GM19395 (cell line): ENCODE measurements at regions not wholly inside any gene's neighbourhood (a gene's known extent, or its start where the extent isn't known, plus 50 kb on each side); places are given as distances from the start of the nearest gene placed in this dataset.
A peak's percentile ranks its signal among the peaks of the same experiment; 100 is the strongest.
"Not testable (repeated sequence)": the region's sequence is repeated elsewhere in the genome, so short reads cannot be mapped to it uniquely, and the experiment has no call there.

Experiments used
- ATAC-seq: cut with Tn5 transposase; IDR thresholded peaks from one replicate; pipeline ENCODE4 v1.9.1; 2021; ENCODE audit warnings: mild to moderate bottlenecking, moderate library complexity; ENCODE audit not compliant: unreplicated experiment

DNA sequence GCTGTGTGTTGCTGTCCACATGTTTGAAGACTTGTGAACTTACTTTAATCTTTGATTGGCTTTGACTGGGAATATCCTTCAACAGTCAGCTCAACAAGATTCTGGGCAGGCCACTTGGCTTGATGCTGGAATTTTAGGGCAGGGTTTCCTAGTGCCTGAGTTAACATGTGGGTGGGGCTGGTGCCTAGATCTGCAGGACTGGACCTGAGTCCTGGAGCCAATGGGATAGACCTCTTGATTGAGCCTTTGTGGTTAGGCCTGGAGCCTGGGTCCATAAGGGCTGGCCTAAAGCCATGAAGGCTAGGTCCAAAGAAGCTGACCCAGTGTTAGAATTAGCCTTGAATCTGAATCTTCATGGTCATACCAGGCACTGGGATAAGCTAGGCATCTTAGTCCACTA lies 757.1 kb upstream of the ADGRL3 start:
- ATAC-seq: no peak

DNA sequence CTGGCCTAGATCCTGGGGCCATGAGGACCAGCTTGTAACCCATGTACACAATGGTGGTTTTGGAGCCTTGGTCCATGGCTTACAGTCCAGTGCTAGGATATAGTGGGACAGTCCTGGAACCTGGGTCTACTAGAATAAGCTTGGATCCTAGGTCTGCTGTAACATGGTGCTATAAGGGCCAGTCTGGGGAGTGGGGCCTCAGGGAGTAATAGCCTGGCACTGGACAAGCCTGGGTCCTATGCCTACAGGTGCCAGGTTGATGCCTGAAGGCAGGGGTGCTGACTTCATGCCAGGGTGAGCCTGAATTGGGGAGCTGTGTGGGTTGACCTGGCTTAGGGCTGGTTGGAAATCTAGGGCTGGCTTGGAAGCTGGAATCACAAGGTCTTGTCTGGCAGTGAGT lies 756.3 kb upstream of the ADGRL3 start:
- no peak for ATAC-seq

DNA sequence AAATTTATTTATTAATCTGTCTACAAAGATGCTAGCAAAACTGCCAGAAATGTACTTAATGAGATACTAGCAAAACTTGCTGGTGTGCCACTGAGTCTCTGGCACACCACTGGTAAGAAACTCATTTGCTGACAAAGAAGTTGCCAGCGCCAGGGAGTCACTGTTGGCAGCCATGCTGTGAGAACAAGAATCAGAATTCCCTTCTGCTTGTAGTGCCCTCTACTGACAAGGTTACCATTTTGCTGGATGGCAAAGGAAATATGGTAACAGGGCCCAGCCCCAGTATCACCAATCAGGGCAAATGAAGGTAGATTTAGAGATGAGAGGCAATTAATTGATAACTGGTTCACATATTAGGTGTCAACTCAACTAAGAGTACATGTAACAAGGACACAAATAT lies 750.1 kb upstream of the ADGRL3 start:
- ATAC-seq: no peak

DNA sequence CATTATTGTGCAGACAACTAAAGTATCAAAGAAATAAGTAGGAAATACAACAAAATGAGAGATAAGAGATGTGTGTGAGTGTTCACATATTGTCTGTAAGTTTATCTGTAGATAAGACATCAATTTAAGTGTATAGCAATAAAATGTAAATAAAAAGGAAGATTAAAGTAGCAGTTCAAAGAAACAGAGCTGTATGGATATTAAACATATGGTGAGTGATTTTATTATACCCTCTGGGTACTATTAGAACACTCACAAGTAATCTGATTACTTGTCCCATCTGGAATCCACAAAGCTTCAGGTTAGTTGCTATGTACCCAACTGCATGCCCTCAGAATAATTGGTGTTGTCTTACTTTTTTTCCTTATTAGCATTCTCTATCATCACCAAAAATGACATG lies 747.9 kb upstream of the ADGRL3 start:
- no peak for ATAC-seq

DNA sequence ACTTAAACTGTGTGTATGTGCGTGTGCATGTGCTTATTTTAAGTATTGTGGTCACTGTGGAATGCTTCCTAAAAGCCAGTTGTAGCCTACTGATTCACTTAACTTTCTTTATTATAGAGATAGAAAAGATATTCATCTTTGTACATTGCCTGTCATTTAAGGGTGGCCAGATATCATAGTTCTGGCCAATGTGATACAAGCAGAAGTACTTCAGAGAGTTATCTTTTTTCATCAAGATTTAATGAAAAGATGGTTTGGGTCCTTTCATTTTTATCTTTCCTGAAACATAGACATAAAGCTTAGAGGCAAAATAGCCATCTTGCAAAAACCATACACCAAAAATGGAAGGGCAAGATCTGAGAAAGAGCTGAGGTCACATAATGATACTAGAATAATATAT lies 744.7 kb upstream of the ADGRL3 start:
- ATAC-seq: no peak

DNA sequence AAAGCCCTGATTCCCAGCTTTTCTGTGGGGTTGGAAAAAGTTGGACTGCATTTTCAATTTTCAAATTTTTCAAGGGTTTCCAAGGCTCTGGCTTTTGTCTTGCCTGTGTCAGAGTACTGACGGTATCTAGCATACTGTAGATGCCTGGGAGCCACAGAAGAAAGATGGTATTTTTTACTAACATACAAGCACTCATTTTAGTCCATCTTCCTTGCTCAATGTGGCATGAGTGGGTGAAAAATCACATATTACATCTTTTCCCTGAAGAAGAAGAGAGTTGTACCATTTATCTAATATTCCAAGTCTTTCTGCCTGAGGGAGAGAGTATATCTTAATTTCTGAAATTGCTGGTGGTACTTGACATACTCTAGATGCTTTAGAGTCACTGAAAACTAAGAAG lies 738.6 kb upstream of the ADGRL3 start:
- no peak for ATAC-seq

DNA sequence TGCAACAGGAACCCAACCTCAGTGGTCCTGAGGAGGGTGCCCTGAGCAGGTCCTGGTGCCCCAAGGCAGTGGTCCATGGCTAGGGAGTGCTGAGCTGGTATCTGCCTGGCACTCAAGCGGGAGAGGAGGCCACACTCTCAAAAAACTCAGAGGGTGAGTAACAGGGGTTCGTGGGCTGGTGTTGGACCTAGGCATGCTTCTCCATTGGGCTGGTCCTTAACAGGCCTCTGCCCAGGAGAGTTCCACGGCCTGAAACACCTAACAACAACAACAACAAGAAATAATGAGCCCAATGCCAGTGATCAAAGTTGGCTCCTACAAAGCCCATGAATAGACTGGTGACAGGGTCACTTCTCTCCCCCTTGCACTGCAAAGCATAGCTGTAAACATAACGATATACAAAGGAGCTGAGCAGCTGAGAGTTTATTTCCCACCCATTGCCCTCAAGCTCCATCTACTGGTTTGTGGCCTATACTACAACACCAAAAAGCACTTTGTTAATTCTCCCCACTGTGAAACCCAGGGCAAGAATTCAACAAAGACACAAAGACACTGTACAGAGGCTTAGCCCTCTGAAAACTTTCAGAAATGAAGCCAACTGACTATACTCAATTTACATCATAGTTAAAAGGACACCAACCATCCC lies 736.1 kb upstream of the ADGRL3 start:
- ATAC-seq: peak; percentile 67

DNA sequence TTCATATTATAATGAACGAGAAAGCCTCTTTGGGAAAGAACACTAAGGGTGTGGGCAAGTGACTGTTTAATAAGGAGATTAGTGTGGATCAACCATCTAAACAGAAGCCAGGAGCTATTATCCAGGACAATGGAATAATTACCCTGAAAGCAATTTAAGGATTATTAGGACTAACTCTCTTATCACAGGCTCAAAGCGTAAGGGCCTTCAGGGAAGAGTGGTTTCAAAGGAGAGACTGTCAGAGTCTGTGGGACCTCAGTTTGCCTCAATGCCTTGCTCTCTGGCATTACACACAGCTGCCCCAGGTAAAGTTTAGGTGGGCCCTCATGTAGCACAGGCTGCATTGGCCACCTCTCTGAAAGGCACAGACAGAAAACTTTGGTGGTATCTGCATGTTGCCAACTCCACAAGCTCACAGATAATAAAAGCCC lies 717.2 kb upstream of the ADGRL3 start:
- no peak for ATAC-seq

DNA sequence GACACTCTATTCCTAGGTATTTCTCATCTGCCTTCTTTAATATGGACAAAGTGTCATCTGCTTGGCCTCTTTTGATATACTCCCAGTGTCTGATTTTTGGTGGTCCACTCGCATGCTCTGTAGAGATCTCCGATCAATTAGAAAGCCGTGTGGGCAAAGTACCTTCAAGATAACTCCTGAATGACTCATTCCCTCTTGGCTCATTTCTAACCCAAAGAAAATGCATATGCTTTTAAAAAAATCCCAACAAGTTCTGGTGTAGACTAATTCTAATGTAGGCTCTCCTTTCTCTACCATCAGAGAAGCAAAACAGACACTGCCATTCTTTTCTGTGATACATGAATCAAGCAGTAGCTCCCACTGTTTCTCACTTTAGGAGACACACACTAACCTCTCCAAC lies 714.9 kb upstream of the ADGRL3 start:
- no peak for ATAC-seq

DNA sequence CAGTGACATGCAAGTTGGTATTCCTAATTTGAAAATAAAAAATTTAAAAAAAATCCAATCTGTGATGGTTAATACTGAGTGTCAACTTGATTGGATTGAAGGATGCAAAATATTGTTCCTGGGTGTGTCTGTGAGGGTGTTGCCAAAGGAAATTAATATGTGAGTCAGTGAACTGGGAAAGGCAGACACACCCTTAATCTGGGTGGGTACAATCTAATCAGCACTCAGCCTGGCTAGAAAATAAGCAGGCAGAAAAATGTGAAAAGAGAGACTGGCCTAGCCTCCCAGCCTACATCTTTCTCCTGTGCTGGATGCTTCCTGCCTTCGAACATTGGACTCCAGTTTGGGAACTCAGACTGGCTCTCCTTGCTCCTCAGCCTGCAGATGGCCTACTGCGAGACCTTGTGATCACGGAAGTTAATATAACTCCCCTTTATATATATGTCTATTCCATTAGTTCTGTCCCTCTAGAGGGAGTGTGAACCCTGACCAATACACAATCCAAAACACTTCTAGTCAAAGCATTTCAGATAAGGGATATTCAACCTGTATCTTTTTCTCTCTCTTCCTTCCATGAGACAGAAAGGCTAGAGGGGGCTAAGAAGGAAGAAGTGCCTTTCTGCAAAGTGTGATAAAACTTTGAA lies 712.9 kb upstream of the ADGRL3 start:
- ATAC-seq: not testable (repeated sequence)

DNA sequence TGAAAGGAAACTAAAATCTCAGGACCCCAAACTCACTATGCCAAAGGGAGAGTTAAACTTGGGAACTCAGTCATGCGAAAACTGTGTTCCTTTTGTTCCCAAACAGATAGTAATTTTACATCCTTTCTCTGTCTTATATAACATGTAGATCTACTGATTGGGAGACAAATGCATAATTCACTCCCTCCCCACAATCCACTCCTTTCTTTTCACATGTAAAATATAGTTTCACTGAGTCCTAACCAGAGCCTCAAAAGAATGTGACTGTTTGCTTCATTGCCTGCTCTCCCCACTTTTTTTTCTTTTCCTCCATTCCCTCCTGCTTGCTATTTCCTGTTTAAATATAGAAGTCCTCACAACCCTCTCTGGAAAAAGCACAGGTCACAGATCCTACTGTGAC lies 699.3 kb upstream of the ADGRL3 start:
- no peak for ATAC-seq

DNA sequence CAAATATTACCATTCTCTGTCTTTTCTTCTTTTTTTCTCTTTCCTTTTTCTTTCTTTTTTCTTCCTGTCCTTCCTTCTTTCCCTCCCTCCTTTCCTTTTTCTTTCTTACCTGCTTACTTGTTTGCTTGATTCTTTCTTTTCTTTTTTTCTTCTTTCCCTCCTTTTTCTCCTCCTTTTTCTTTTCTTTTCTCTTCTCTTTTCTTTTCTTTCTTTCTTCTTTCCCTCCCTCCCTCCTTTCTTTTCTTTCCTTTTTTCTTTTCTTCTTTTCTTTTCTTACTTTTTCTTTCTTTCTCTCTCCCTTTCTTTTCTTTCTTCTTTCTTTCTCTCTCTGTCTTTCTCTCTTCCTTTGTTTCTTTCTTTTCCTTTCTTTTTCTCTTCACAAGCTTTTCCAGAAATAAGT lies 697.4 kb upstream of the ADGRL3 start:
- no peak for ATAC-seq

DNA sequence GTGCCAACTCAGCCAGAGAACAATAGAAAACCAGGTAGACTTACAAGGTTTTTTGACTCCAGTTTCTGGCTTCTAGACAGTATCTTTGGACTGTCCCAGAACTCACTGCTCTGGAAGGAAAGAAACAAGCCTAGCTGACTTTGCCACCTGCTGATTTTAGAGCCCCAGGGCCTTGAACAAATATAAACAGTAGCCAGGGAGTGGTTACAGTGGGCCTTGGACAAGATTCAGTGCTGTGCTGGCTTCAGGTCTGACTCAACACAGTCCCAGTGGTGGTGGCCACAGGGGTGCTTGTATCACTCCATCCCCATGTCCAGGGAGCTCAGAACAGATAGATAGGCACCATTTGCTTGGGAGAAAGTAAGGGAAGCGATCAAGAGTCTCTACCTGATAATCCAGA lies 694.1 kb upstream of the ADGRL3 start:
- ATAC-seq: no peak

DNA sequence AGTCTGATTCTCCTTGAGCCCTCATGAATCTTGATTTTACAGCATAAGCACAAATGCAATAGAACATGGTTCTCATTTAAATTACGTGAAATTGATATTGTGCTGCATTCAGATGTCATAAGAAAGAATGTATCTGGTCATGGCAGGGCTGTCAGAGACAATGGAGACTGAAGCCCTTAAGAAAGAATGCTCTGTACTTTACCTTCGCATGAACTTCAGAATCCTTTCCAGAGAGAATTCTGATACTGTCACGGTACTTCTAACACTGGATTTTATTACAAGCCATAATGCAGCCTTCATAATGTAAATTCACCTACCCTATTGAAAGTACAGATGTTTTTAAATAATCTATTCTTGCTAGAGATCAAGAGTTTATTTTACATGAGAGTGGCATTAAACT lies 677.9 kb upstream of the ADGRL3 start:
- ATAC-seq: no peak

DNA sequence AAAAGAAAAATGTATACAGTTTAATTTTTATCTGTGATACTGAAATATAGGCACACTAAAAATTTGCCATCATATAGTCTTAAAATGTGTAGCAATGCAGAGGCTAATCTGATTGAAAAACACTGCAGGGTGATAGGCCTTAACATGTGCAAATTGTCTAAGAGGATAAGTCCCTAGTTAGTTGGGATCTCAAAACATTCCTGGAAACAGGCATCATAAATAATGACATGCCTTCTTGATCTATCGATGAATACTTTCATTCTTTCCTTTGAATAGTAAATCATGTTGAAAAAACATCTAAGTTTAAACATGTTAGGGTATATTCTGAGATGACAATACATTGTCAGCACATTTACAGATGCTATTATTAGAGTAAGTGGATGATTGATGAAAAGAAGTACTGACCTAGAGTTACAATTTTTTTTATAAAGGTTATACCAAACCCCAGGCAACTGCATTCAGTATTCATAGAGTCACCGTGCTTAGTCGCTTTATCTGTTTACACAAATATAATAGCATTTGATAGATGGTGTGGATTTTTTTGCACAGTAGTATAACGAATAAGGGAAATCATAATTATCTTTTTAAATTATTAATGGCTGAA lies 668.2 kb upstream of the ADGRL3 start:
- ATAC-seq: no peak

DNA sequence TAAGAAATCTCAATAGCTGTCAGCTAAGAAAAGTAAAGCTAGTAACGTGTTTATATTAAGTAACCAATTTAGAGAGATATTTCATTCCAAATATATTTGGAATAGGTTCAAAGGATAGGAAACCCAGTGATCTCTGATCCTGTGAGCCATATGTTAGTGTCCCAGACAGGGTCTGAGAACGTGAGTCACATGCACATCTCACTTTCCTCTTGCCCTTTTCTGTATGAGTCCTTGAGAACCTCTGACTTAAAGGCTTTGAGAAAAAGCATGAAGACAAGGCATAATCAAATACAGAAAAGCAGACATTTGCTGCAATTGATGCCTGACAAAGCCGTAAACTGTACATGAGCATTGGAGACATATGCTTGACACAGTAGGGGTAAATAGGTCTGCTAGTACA lies 655.1 kb upstream of the ADGRL3 start:
- no peak for ATAC-seq

DNA sequence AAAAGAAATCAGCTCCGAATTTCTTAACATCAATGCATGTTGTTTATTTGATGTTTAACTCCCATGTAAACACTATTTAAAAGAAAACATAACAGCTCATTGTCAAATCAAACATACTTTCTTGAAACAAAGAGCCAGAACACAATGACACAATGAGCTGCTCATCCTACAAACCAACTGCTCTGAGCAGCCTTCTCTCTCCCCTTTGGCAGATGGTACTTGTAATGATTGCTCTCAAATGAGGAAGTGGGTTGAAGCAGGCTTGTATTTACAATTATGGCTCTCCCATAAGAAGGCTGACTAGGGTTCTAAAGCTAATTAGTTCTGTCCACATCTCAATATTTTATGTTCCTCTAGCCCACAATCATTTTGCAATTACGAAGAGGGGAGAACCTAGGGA lies 637.8 kb upstream of the ADGRL3 start:
- ATAC-seq: no peak

DNA sequence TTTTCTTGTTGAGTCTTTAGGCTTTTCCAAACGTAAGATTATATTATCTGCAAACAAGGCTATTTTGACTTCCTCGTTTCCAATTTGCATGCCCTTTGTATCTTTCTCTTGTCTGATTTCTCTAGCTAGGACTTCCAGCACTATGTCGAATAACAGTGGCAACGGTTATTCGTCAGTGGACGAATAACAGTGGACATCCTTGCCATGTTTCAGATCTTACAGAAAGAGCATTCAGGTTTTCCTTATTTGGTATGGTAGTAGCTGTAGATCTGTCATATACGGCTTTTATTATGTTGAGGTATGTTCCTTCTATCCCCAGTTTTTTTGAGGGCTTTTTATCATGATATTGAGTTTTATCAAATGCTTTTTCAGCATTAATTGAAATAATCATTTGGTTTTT lies 634.6 kb upstream of the ADGRL3 start:
- no peak for ATAC-seq

DNA sequence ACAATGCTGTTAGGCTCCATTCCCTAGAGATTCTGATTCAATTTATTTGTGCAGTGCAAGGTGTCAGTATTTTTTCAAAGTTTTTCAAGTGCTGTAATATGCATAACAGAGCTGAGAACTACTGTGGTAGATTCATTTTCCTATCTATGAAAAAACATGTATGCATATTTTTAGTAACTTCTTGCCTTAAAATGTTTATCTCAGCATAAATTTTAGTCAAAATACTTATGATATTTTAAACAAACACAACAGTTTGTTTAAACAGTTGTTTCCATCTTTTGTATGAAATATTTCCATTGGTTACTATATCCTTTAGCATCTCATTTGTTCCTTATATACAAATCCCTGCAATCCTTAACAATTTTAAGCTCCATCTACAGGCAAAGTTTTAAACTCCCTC lies 624.8 kb upstream of the ADGRL3 start:
- ATAC-seq: no peak

DNA sequence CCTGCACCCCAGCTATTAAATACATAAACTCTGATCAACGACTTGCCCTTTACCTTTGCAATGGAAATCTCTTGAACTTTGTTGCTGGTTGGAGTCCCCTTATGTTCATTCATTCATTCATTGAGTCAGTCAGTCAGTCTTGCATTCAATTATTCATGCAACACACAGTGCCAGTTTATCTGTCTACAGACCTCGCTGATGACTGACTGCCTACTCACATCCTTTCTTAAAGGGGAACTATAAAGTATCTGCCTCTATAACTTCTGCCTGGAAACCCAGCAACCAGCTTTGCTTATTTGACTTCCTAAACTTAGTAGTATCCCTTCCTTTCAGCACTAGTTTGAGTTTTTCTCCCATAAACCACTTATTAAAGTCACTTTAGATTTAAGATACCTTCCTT lies 620.8 kb upstream of the ADGRL3 start:
- ATAC-seq: no peak

DNA sequence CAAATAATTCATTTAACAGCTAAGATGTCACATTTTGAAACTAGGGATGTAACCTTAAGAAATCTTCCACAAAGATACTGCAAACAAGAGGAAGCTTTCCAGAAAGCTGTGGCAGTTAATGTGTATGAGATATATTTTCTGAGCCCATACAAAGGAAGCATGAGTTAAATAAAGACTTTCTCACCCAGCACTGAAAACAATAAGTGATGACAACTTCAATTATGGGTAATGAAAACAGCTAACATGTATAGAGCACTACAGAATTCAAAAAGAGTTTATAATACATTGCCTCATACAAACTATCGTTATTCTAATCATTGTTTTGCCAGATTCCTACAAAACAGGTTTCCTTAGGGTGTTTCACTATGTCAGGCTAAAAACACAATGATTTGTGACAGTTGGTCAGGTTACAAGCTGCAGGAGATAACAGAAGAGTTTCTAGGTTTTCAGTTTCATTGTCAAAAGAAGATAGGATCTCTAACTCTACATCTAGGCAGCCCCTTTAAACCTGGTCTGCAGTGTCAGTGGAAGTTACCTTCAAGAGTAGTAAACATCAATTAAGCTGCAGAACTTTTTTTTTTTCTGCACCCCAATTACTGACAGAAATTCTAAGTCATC lies 618.1 kb upstream of the ADGRL3 start:
- ATAC-seq: no peak

DNA sequence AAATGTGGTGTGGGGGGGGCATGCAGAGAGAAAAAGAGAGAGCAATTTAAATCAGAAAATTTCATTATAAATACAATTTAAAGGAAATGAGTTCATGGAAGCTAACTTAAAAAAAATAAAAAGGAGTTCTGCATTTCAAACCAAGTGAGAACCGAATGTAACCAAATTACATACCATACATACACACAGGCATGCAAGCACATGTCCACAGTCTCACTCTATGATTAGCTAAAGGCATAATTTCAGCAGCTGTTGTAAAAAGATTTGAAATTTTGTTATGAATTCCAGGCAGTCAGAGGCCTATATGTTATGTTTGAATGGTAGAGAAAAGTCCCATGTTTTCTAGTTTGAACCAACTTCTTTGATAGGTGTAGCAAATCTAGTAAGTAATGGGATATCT lies 611.6 kb upstream of the ADGRL3 start:
- ATAC-seq: no peak
